ENCODE measurements at regions not wholly inside any gene's neighbourhood (a gene's known extent, or its start where the extent isn't known, plus 50 kb on each side); places are given as distances from the start of the nearest gene placed in this dataset.

- TF ChIP-seq CTCF (IDR thresholded peaks at IDR 0.05) (no peak), POLR2AphosphoS5 (IDR thresholded peaks at IDR 0.05) (no peak), POLR2A (IDR thresholded peaks at IDR 0.05) (no peak)
Observed at GRCh38 chr7:45343746-45344145, 186.2 kb downstream of the RAMP3 start.
